PC-9 (cell line): ENCODE measurements at regions not wholly inside any gene's neighbourhood (a gene's known extent, or its start where the extent isn't known, plus 50 kb on each side); places are given as distances from the start of the nearest gene placed in this dataset.

ENCODE experiments used
- BruUV-seq: library from RNA; stranded (reverse); fragments of 400-500 nt; replicated peaks from 2 replicates; lab custom pipeline; 2021; lab: Mats Ljungman, UMichigan
- CTCF ChIA-PET: fragments of 300-600 bp; sonication (Branson Sonifier 250); formaldehyde crosslinking; loops from one replicate; lab custom pipeline; 2022; ENCODE audit warnings: antibody characterized with exemption; lab: Charles Lee
- POLR2A ChIA-PET: fragments of 300-600 bp; sonication (Branson Sonifier 250); formaldehyde crosslinking; loops from one replicate; lab custom pipeline; 2022; ENCODE audit warnings: antibody characterized with exemption; ENCODE audit not compliant: unreplicated experiment; lab: Charles Lee
- DNase-seq, 2 experiments: peaks; one replicate each; pipeline versions ENCODE4 v3.0.0 to v3.0.0-alpha.2; 2015 to 2022; ENCODE audit warnings: mixed read lengths in 1 of 2
- H2AFZ ChIP-seq: fragments of 200-600 bp; sonication (generic); 2 replicates; pipeline ENCODE4 v1.8.1; 2017; ENCODE audit warnings: antibody characterized with exemption
- H3F3A ChIP-seq: fragments of 200-600 bp; sonication (generic); 2 replicates; pipeline ENCODE4 v1.8.1; 2017; ENCODE audit warnings: antibody characterized with exemption, mild to moderate bottlenecking, low read depth; ENCODE audit not compliant: insufficient read depth
- H3K27ac ChIP-seq: fragments of 200-600 bp; sonication (generic); 2 replicates; pipeline ENCODE4 v1.6.1; 2016; ENCODE audit warnings: mixed run types
- H3K27me3 ChIP-seq: fragments of 200-600 bp; sonication (generic); 2 replicates; pipeline ENCODE4 v1.6.1; 2016; ENCODE audit warnings: low read depth, mixed run types; ENCODE audit not compliant: insufficient read depth
- H3K36me3 ChIP-seq: fragments of 200-600 bp; sonication (generic); 2 replicates; pipeline ENCODE4 v1.6.1; 2016; ENCODE audit warnings: low read depth, mixed run types
- H3K4me1 ChIP-seq: fragments of 200-600 bp; sonication (generic); replicated peaks from 2 replicates; pipeline ENCODE4 v1.6.1; 2016; ENCODE audit warnings: mixed run types; ENCODE audit not compliant: insufficient read depth
- H3K4me2 ChIP-seq: fragments of 200-600 bp; sonication (generic); 2 replicates; pipeline ENCODE4 v1.6.1; 2017; ENCODE audit warnings: mixed run types
- H3K4me3 ChIP-seq: fragments of 200-600 bp; sonication (generic); 2 replicates; pipeline ENCODE4 v1.6.1; 2016; ENCODE audit warnings: mixed run types
- H3K79me2 ChIP-seq: fragments of 200-600 bp; sonication (generic); 2 replicates; pipeline ENCODE4 v1.6.1; 2017; ENCODE audit warnings: low read depth, mixed run types
- H3K9me2 ChIP-seq: fragments of 200-600 bp; sonication (generic); 2 replicates; pipeline ENCODE4 v1.8.1; 2017; ENCODE audit warnings: mild to moderate bottlenecking; ENCODE audit not compliant: insufficient read depth
- H3K9me3 ChIP-seq: fragments of 200-600 bp; sonication (generic); 2 replicates; pipeline ENCODE4 v1.8.1; 2016; ENCODE audit warnings: low read depth; ENCODE audit not compliant: insufficient read depth
- H4K20me1 ChIP-seq: fragments of 200-600 bp; sonication (generic); 2 replicates; pipeline ENCODE4 v1.8.1; 2017; ENCODE audit not compliant: insufficient read depth
- EZH2 ChIP-seq: fragments of 200-600 bp; sonication (generic); IDR thresholded peaks from 2 replicates; pipeline ENCODE4 v1.8.0; 2017; ENCODE audit warnings: antibody characterized with exemption, low read depth
- intact Hi-C: fragments of 100-400 bp; cut with micrococcal nuclease; formaldehyde crosslinking; loops from one replicate; pipeline ENCODE4 v1.10.0; 2022; ENCODE audit not compliant: unreplicated experiment
- TF ChIP-seq, protein P1 (sequence below): fragments of 200-600 bp; sonication (generic); conservative IDR thresholded peaks from 2 replicates; pipeline ENCODE4 v1.6.1; 2017; ENCODE audit warnings: mixed run types, antibody characterized with exemption, mild to moderate bottlenecking, moderate library complexity

- no peaks in the 10 kb centered on the region for H3F3A ChIP-seq
- H3K4me2 ChIP-seq = no peak overlapping the region
- no peak overlapping the region for H3K4me3 ChIP-seq
- H3K79me2 ChIP-seq = no peaks in the 10 kb centered on the region
- no peak for DNase-seq
- H3K4me1 ChIP-seq = no peaks in the 10 kb centered on the region
- H3K36me3 ChIP-seq = no peaks in the 10 kb centered on the region
- no peaks in the 10 kb centered on the region for H3K27me3 ChIP-seq
- intact Hi-C loops = no loop called here
- CTCF ChIA-PET = no interaction called here
- H4K20me1 ChIP-seq = no peaks in the 10 kb centered on the region
- no peak overlapping the region for H2AFZ ChIP-seq
- H3K9me3 ChIP-seq = no peaks in the 10 kb centered on the region
- BruUV-seq = no TSS peak
- POLR2A ChIA-PET = no interaction called here
- no peak overlapping the region for H3K27ac ChIP-seq
- no peak for TF ChIP-seq EZH2
- TF ChIP-seq, protein P1, sequence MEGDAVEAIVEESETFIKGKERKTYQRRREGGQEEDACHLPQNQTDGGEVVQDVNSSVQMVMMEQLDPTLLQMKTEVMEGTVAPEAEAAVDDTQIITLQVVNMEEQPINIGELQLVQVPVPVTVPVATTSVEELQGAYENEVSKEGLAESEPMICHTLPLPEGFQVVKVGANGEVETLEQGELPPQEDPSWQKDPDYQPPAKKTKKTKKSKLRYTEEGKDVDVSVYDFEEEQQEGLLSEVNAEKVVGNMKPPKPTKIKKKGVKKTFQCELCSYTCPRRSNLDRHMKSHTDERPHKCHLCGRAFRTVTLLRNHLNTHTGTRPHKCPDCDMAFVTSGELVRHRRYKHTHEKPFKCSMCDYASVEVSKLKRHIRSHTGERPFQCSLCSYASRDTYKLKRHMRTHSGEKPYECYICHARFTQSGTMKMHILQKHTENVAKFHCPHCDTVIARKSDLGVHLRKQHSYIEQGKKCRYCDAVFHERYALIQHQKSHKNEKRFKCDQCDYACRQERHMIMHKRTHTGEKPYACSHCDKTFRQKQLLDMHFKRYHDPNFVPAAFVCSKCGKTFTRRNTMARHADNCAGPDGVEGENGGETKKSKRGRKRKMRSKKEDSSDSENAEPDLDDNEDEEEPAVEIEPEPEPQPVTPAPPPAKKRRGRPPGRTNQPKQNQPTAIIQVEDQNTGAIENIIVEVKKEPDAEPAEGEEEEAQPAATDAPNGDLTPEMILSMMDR = no peak
- H3K9me2 ChIP-seq = no peaks in the 10 kb centered on the region
Observed at GRCh38 chr3:162366166-162366766, 869.7 kb downstream of the OTOL1 start.

- Histone ChIP-seq H3K4me1 (no peaks in the 10 kb centered on the region), H3K4me2 (no peak overlapping the region), H3K27me3 (no peaks in the 10 kb centered on the region), H3K36me3 (no peaks in the 10 kb centered on the region), H3K9me2 (no peaks in the 10 kb centered on the region), H3F3A (no peaks in the 10 kb centered on the region), H3K9me3 (no peaks in the 10 kb centered on the region), H3K27ac (no peak overlapping the region), H4K20me1 (no peaks in the 10 kb centered on the region), H3K79me2 (no peaks in the 10 kb centered on the region), H3K4me3 (no peak overlapping the region), H2AFZ (no peak overlapping the region)
- DNase-seq = no peak
- BruUV-seq = no TSS peak
- CTCF ChIA-PET = no interaction called here
- POLR2A ChIA-PET = no interaction called here
- intact Hi-C loops = no loop called here
- no peak for TF ChIP-seq EZH2
- TF ChIP-seq, protein P1 = no peak
Observed at GRCh38 chr3:162367429-162368260, 871.0 kb downstream of the OTOL1 start.

- H3K4me1 ChIP-seq = no peaks in the 10 kb centered on the region
- H3K4me3 ChIP-seq = no peak overlapping the region
- H3K4me2 ChIP-seq = no peak overlapping the region
- TF ChIP-seq, protein P1 = no peak
- no peak for TF ChIP-seq EZH2
- H2AFZ ChIP-seq = no peak overlapping the region
- ChIA-PET POLR2A (no interaction called here), CTCF (no interaction called here)
- no peak for DNase-seq
- H3K9me3 ChIP-seq = no peaks in the 10 kb centered on the region
- intact Hi-C loops = no loop called here
- H3K27ac ChIP-seq = no peak overlapping the region
- no peaks in the 10 kb centered on the region for H3K79me2 ChIP-seq
- no TSS peak for BruUV-seq
- H3K36me3 ChIP-seq = no peaks in the 10 kb centered on the region
- no peaks in the 10 kb centered on the region for H3K27me3 ChIP-seq
- H3F3A ChIP-seq = no peaks in the 10 kb centered on the region
- H4K20me1 ChIP-seq = no peaks in the 10 kb centered on the region
- H3K9me2 ChIP-seq = no peaks in the 10 kb centered on the region; the same call in 1 of the 2 replicates
Observed at GRCh38 chr3:162368417-162368816, 871.8 kb downstream of the OTOL1 start.
